ENCODE measurements at regions not wholly inside any gene's neighbourhood (a gene's known extent, or its start where the extent isn't known, plus 50 kb on each side); places are given as distances from the start of the nearest gene placed in this dataset.

DNA sequence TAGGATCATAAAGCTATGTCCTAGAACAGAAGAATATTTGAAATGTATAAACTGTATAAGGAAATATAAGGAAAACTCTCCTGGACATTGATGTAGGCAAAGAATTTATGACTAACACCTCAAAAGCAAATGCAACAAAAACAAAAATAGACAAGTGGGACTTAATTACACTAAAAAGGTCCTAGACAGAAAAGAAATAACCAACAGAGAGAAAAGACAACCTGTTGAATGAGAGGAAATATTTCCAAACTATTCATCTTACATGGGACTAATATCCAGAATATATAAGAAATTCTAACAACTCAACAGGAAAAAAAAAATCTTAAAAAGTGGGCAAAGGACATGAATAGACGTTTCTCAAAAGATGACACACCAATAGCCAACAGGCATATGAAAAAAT lies 54.4 kb upstream of the PRDX4 start:
- no peak for FAIRE-seq
- DNase-seq (ENCODE audit: insufficient read length), result no peak

DNA sequence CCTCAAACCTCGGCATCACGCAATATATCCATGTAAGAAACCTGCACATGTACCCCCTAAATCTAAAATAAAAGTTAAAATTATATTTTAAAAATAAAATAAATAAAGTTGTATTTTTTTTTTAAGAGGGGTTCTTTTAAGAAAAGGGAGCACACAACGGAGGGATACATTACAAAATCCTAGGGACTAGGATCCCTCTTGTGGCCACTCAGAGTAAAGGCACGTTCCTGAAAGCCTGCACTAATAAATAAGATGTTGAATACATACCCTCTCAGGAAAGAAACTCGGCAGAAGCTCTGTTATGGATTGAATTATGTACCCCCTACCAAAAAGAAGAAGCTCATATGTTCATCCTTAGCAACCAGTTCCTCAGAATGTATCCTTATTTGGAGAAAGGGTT lies 50.9 kb upstream of the PRDX4 start:
- FAIRE-seq (no peak), DNase-seq (ENCODE audit: insufficient read length) (no peak)
- TF ChIP-seq POLR2AphosphoS5 (IDR thresholded peaks at IDR 0.05; ENCODE audit: low read depth, low read length), result no peak
- no peak for TF ChIP-seq TAF1 (IDR thresholded peaks at IDR 0.05; ENCODE audit: borderline replicate concordance, low read depth, low read length)

More for the DNA sequence above, 54.4 kb upstream of the PRDX4 start:
- TF ChIP-seq POLR2AphosphoS5 (IDR thresholded peaks at IDR 0.05; ENCODE audit: low read depth, low read length), result no peak
- no peak for TF ChIP-seq TAF1 (IDR thresholded peaks at IDR 0.05; ENCODE audit: borderline replicate concordance, low read depth, low read length)
- no peak for TF ChIP-seq POLR2A (IDR thresholded peaks at IDR 0.05; ENCODE audit: low read depth, low read length)
